ENCODE measurements at regions not wholly inside any gene's neighbourhood (a gene's known extent, or its start where the extent isn't known, plus 50 kb on each side); places are given as distances from the start of the nearest gene placed in this dataset.
A peak's percentile ranks its signal among the peaks of the same experiment; 100 is the strongest.

- TF ChIP-seq GATA2 (IDR thresholded peaks at IDR 0.05; ENCODE audit: low read depth, low read length) = no peak
- peak; percentile 14; the same call in 1 of the 2 replicates for TF ChIP-seq GATA3 (IDR thresholded peaks at IDR 0.05; ENCODE audit: low read depth, low read length)
These were observed 232.1 kb downstream of the DUSP10 start for GRCh38 chr1:221509575-221510355.

GRCh38 chr1:221510793-221511503 lies 230.9 kb downstream of the DUSP10 start:
- TF ChIP-seq GATA2 (IDR thresholded peaks at IDR 0.05; ENCODE audit: low read depth, low read length) (peak; percentile 93), GATA3 (IDR thresholded peaks at IDR 0.05; ENCODE audit: low read depth, low read length) (no peak; the same call in 1 of the 2 replicates)

GRCh38 chr1:221511797-221512196 lies 230.1 kb downstream of the DUSP10 start:
- TF ChIP-seq GATA2 (IDR thresholded peaks at IDR 0.05; ENCODE audit: low read depth, low read length) = peak; percentile 94
- peak; percentile 80 for TF ChIP-seq GATA3 (IDR thresholded peaks at IDR 0.05; ENCODE audit: low read depth, low read length)

- TF ChIP-seq GATA3 (IDR thresholded peaks at IDR 0.05; ENCODE audit: low read depth, low read length) (no peak), GATA2 (IDR thresholded peaks at IDR 0.05; ENCODE audit: low read depth, low read length) (no peak)
These were observed 227.1 kb downstream of the DUSP10 start for GRCh38 chr1:221514806-221515205.

- TF ChIP-seq GATA3 (IDR thresholded peaks at IDR 0.05; ENCODE audit: low read depth, low read length) (no peak), GATA2 (IDR thresholded peaks at IDR 0.05; ENCODE audit: low read depth, low read length) (no peak)
These were observed 226.4 kb downstream of the DUSP10 start for GRCh38 chr1:221515496-221515895.

GRCh38 chr1:221517961-221518360 lies 223.9 kb downstream of the DUSP10 start:
- TF ChIP-seq GATA2 (IDR thresholded peaks at IDR 0.05; ENCODE audit: low read depth, low read length) (no peak), GATA3 (IDR thresholded peaks at IDR 0.05; ENCODE audit: low read depth, low read length) (no peak)

GRCh38 chr1:221520250-221520649 lies 221.6 kb downstream of the DUSP10 start:
- TF ChIP-seq GATA2 (IDR thresholded peaks at IDR 0.05; ENCODE audit: low read depth, low read length) = no peak
- TF ChIP-seq GATA3 (IDR thresholded peaks at IDR 0.05; ENCODE audit: low read depth, low read length) = no peak

GRCh38 chr1:221521686-221522085 lies 220.2 kb downstream of the DUSP10 start:
- no peak for TF ChIP-seq GATA2 (IDR thresholded peaks at IDR 0.05; ENCODE audit: low read depth, low read length)
- TF ChIP-seq GATA3 (IDR thresholded peaks at IDR 0.05; ENCODE audit: low read depth, low read length) = no peak

GRCh38 chr1:221522529-221522940 lies 219.4 kb downstream of the DUSP10 start:
- no peak for TF ChIP-seq GATA3 (IDR thresholded peaks at IDR 0.05; ENCODE audit: low read depth, low read length)
- TF ChIP-seq GATA2 (IDR thresholded peaks at IDR 0.05; ENCODE audit: low read depth, low read length) = no peak

- TF ChIP-seq GATA3 (IDR thresholded peaks at IDR 0.05; ENCODE audit: low read depth, low read length) = no peak
These were observed 216.1 kb downstream of the DUSP10 start for GRCh38 chr1:221525749-221526148.

GRCh38 chr1:221527302-221527701 lies 214.6 kb downstream of the DUSP10 start:
- TF ChIP-seq GATA2 (IDR thresholded peaks at IDR 0.05; ENCODE audit: low read depth, low read length) (no peak), GATA3 (IDR thresholded peaks at IDR 0.05; ENCODE audit: low read depth, low read length) (no peak)

- TF ChIP-seq GATA3 (IDR thresholded peaks at IDR 0.05; ENCODE audit: low read depth, low read length) (no peak), GATA2 (IDR thresholded peaks at IDR 0.05; ENCODE audit: low read depth, low read length) (no peak)
These were observed 213.8 kb downstream of the DUSP10 start for GRCh38 chr1:221527886-221528624.

- no peak for TF ChIP-seq GATA2 (IDR thresholded peaks at IDR 0.05; ENCODE audit: low read depth, low read length)
- TF ChIP-seq GATA3 (IDR thresholded peaks at IDR 0.05; ENCODE audit: low read depth, low read length) = no peak
These were observed 211.1 kb downstream of the DUSP10 start for GRCh38 chr1:221530791-221531190.

- no peak for TF ChIP-seq GATA2 (IDR thresholded peaks at IDR 0.05; ENCODE audit: low read depth, low read length)
- TF ChIP-seq GATA3 (IDR thresholded peaks at IDR 0.05; ENCODE audit: low read depth, low read length) = no peak
These were observed 209.7 kb downstream of the DUSP10 start for GRCh38 chr1:221532071-221532773.

Data from SH-SY5Y (cell line).